ENCODE measurements at regions not wholly inside any gene's neighbourhood (a gene's known extent, or its start where the extent isn't known, plus 50 kb on each side); places are given as distances from the start of the nearest gene placed in this dataset.

GRCh38 chr22:49091917-49092545, 735.6 kb downstream of the BRD1 start:
- DNase-seq (ENCODE audit: low read depth), result no peak

DNA sequence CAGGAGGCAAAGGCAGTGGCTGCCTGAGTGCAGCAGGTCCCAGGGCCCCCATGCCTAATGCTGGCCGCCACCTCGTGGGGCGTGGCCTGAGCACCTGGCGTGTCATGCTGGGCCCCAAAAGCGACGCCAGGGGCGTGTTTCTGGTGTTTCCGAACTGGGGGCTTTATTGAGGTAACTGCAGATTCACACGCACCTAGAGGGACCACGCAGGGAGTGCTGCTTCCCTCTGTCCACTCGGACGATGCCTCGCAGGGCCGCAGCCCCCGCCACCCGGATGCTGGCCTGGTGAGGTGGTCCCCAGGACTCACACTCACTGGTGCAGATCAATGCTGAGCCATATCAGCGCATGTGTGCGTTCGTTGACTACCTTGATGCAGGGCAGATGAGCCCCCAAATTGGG, 736.2 kb downstream of the BRD1 start:
- no peak for DNase-seq (ENCODE audit: low read depth)

DNA sequence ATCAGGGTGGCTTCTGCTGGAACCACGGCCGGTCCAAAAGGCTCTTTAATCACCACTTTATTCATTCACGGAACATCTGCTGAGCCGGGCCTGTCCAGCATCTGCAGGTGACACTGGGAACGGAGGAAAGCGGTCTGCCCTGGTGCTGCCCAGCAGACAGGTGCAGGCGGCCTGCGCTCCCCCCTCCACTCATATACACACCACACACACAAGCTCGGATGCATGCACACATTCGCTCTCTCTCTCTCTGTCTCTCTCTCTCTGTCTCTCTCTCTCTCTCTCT, 736.9 kb downstream of the BRD1 start:
- DNase-seq (ENCODE audit: low read depth), result no peak

- DNase-seq (ENCODE audit: low read depth), result no peak
Measured at GRCh38 chr22:49090061-49090852, 737.4 kb downstream of the BRD1 start.

DNA sequence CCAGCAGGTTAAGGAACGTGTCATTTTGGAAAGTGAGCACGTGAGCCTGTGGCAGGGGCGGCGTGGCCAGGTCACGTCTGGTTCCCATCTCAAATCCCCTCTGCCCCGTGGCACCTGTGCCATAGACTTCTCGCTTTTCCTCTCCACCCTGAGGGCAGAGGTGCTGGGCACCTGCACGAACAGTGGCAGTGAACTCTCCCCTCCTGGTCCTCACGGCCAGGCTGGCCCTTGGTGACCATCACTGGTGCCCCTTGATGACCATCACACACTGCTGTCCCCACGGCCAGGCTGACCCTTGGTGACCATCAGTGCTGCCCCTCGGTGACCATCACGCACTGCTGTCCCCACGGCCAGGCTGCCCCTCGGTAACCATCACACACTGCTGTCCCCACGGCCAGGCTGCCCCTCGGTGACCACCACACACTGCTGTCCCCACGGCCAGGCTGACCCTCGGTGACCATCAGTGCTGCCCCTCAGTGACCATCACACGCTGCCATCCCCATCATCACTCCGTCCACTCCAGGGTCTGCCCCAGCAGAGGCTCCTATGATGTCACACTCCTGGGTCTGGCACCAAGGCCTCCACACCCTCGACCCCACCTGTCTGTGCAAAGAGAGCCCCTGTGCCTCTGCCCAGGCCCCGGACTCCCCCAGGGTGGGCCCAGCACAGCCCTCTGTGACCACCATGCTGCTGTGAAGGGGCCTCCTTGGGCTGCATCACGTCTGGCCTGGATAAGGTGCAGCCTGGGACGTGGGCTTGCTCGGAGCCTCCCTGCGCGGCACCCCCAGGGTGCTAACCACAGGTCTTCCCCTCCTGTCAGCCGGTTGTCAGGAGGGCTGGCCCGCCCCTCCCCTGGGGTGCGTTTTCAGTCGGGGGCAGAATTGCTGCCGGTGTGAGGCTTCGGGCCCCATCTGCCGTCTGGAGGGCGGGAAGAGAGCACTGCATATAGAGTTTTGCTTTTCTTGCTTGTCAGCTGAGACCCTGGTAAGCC, 738.6 kb downstream of the BRD1 start:
- DNase-seq (ENCODE audit: low read depth), result no peak

DNA sequence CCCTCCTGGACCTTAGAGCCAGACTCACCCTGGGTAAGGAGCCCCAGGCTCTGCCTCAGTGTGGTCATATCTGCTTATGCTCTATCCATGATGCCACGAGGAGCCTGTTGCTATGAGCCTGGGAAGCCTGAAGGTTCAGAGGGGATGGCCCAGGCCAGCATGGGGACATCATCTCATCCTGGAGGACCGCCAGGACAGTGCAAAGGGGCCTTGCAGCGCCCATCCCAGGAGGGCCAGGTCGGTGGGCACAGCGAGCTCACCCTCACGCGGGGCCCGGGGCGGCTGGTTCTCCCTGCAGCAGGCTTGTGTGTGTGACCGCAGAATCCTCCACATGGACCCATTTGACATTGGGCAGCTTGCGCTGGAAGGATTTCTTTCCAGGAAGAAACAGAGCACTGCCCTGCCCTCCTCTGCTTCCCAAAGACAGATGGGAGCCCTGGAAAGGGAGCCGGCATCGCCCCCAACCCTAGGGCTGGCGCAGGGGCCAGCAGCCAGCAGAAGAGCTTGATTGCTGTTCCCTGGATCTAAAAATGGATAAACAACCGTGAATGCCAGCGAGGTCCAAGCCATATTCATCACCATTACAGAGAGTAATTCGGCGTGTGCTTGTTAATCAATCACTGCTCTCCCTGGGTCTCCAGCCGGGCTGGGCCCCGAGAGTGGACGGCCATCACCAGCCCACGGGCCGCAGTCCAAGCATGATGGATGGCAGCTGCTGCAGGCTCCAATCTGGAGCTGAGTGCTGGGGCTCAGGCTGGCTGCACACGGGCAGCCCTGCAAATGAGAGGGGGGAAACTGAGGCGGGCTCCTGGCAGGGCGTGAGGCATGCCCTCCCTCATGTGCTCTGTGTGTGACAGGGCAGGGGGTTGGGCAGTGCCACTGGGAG, 739.7 kb downstream of the BRD1 start:
- DNase-seq (ENCODE audit: low read depth), result no peak

- DNase-seq (ENCODE audit: low read depth), result no peak
Measured at GRCh38 chr22:49087198-49087597, 740.5 kb downstream of the BRD1 start.

DNA sequence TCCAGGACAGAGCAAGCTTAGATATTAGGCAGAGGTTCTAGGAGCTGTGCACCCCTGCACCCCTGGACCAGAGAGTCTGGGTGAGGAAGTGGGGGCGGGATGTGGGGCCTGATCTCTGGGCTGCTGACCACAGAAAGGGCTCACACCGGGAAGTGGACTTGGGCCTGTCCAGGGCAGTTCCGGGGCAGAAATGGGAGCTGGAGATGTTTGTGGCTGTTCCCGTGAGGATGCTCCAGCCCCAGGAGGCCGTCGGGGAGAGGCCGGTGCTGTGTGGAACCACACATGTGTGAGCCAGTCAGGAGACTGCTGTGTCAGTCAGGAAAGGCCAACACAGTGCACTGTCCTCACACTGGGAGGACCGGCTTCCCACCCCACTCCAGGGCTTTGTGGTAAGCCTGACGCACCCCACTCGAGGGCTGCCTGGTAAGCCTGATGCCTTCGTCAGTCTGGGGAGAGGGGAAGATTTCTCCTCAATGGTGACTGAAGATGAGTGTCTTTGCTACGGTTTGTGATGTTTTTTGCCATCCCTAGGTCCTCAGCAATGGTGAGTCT, 741.0 kb downstream of the BRD1 start:
- no peak for DNase-seq (ENCODE audit: low read depth)

GRCh38 chr22:49086181-49086580, 741.5 kb downstream of the BRD1 start:
- DNase-seq (ENCODE audit: low read depth), result no peak

GRCh38 chr22:49084206-49084605, 743.5 kb downstream of the BRD1 start:
- no peak for DNase-seq (ENCODE audit: low read depth)

GRCh38 chr22:49083607-49084006, 744.1 kb downstream of the BRD1 start:
- DNase-seq (ENCODE audit: low read depth), result no peak

DNA sequence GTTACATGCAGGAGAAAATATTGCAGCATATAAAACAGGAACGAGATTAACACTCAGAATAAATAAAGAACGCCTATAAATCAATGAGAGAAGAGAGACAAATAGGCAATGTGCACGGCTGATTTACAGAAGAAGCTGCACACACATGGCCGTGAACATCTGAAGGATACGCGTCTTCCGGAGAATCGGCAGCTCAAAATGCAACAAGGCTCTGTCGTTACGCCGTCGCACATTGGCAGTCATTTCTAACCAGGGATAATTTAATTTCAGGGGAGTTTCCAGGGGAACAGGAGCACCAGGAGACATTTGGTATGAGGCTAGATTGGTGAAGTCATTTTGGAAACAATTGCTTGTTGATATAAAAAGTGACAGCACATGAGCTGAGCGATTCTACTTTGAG, 745.2 kb downstream of the BRD1 start:
- DNase-seq (ENCODE audit: low read depth), result no peak

GRCh38 chr22:49081926-49082325, 745.7 kb downstream of the BRD1 start:
- no peak for DNase-seq (ENCODE audit: low read depth)

GRCh38 chr22:49081261-49081666, 746.4 kb downstream of the BRD1 start:
- no peak for DNase-seq (ENCODE audit: low read depth)

- DNase-seq (ENCODE audit: low read depth), result no peak
Measured at GRCh38 chr22:49080631-49081030, 747.0 kb downstream of the BRD1 start.

DNA sequence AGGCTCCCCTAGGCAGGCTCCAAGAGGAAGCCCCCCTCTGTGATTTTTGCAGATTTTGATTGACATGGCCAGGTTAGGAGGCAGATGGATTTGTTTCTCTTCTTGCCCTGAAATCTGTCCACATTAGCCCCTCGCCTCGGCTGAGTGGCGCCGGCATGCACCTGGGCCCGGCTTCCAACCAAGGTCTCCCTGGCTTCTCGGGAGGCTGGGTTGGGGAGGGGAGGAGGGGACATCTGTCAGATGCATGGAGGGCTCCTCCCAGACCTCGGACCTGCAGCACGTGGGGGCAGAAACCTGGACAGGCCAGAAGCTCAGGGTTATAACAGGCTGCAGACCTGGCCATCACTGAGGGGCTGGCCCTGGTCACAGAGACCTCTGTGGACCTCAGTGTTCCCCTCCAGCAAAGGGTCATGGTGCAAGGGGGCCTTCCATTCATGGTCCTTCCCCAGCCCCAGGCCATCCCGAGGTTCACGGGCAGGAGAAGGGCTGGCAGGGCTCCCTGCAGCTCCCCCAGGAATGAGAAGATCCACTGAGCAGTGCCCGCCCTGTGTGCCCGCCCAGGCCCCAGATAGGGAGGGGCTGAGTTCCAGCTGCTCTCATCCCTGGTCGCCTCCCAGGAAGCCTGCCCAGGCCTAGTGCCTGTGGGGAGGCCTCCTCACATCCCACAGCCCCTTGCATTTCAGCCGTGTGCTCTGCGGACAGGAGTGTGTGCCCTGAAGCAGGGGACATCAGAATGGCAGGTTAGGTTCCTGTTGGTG, 747.8 kb downstream of the BRD1 start:
- DNase-seq (ENCODE audit: low read depth), result no peak

DNA sequence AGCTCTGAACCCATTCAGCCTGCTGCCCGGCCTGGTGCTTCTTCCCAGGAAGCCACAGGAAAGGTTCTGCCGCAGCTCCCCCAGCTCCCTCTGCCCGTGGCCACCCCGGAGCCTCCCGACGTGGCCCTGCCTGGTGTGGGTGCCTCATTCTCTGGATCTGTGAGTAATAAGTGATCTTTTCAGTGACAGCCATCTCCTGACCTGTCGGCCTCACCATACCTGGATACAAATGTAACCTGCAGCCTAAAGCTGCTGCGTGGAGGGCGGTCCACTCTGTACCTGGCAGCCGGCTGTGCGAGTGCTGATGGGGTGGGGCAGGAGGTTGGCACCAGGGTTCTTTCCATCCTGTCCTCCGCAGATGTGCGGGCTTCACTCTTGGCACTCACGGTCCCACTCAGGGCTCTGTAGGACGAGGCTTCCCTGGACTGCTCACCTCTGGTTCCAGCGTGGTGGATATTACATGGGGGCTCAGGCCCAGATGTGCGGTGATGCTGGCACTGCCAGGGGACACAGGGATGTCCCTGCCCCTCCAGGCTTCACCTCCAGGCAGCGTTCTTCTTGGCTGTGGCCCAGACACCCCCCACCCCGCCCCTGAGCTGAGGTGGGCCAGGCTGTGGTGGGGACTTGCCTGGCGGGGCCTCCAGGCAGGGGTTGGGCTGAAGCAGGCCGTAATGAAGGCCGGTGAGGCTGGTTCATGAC, 748.5 kb downstream of the BRD1 start:
- DNase-seq (ENCODE audit: low read depth), result no peak

DNA sequence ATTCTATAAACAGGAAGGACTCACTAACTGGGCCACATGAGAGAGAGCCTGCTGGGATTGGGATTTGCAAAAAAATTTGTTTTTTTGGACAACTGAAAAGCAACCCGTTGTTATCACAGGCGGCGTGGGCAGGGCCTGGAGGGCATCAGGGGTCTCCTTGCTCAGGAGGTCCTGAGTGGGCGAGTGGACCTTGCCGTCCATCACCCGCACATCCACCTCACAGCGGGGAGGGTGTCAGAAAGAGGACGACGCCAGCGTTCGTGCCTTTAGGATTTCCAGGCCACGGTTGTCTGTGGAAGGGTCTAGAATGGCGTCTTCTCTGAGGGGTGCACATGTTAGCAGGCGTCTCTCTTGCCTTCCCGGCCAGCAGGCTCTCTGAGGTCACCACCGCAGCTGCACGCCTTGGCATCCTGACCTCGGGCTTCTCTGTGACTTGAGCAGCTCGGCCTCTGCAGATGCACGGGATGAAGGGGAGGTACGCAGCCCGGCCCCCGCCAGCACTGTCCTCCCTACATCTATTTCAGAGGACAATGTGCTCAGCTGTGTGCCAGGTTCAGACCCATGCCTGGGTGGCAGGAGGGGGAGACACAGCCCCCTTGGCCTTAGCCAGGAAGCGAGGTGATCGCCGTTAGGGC, 749.5 kb downstream of the BRD1 start:
- DNase-seq (ENCODE audit: low read depth), result no peak

DNA sequence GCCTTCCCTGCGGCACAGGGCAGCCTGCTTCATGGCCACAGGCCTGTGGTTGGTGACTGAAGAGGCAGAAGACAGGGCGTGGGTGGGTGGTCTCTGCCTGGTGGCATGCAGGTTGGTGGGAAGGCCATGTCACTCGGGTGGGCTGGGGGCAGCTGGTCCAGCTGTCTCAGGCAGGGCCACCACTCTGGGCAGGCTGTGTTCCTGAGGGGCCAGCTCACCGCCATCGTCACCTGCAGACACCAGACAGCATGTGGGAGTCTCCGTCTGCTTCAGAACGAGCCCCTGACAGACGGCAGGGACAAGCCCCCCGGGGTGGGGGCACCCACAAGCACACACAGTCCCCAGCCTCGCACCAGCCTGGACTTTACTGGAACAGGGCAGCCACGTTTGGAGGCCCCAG, 750.1 kb downstream of the BRD1 start:
- no peak for DNase-seq (ENCODE audit: low read depth)

DNA sequence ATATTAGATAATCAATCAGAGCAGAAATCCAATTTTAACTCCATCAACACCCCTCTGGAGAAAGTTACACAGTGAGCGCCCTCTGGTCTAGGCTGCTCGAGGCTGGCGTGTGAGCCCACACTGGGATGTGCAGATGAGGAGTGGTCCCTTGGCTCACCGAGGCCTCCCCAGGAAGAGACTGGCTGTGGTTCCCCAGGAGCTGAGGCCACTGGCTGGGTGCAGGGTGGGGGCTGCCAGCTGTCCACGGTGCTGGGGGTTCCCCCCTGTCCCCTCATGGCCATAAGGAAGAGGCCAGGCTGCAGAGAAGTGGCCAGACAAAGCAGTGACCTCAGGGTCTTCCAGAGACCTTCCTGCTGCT, 750.7 kb downstream of the BRD1 start:
- DNase-seq (ENCODE audit: low read depth), result no peak

Data from HS-5 (cell line).